SK-N-SH (cell line): ENCODE measurements at regions not wholly inside any gene's neighbourhood (a gene's known extent, or its start where the extent isn't known, plus 50 kb on each side); places are given as distances from the start of the nearest gene placed in this dataset.

Source experiments
- EZH2phosphoT487 ChIP-seq: fragments of 200-600 bp; sonication (generic); IDR thresholded peaks from 2 replicates; pipeline ENCODE4 v1.6.1; 2017; ENCODE audit warnings: low read depth, mixed run types, mild to moderate bottlenecking, antibody characterized with exemption, moderate library complexity, borderline replicate concordance
- FOXJ3 ChIP-seq: sonication (generic); formaldehyde crosslinking; IDR thresholded peaks from 2 replicates; pipeline ENCODE4 v1.5.1; 2020; ENCODE audit warnings: mild to moderate bottlenecking, missing genetic modification reagents
- GATA2 ChIP-seq: sonication (generic); formaldehyde crosslinking; IDR thresholded peaks from 2 replicates; pipeline ENCODE4 v1.5.0; 2020; ENCODE audit warnings: mild to moderate bottlenecking, missing genetic modification reagents
- JUND ChIP-seq: IDR thresholded peaks from 2 replicates; pipeline ENCODE4 v1.4.0; 2012
- RAD21 ChIP-seq: IDR thresholded peaks from 2 replicates; pipeline ENCODE4 v1.6.1; 2012; ENCODE audit warnings: mild to moderate bottlenecking, low read length
- SIN3A ChIP-seq: IDR thresholded peaks from 2 replicates; pipeline ENCODE4 v1.6.1; 2012; ENCODE audit warnings: low read depth, mild to moderate bottlenecking, low read length, moderate library complexity, borderline replicate concordance
- TAF1 ChIP-seq: IDR thresholded peaks from 2 replicates; pipeline ENCODE4 v1.6.1; 2012; ENCODE audit warnings: low read depth, mild to moderate bottlenecking, low read length, moderate library complexity, borderline replicate concordance
- TCF12 ChIP-seq: IDR thresholded peaks from 2 replicates; pipeline ENCODE4 v1.4.0; 2012
- YY1 ChIP-seq: IDR thresholded peaks from 2 replicates; pipeline ENCODE4 v1.4.0; 2012; ENCODE audit warnings: low read depth, mild to moderate bottlenecking
- TF ChIP-seq, protein P1 (sequence below): fragments of 200-600 bp; sonication (generic); IDR thresholded peaks from 2 replicates; pipeline ENCODE4 v1.6.1; 2017; ENCODE audit warnings: antibody characterized with exemption, mild to moderate bottlenecking, moderate library complexity
- TF ChIP-seq, protein P2 (sequence below): fragments of 150-350 bp; IDR thresholded peaks from 2 replicates; pipeline ENCODE4 v1.6.1; 2017; ENCODE audit warnings: antibody characterized with exemption, low read length, low read depth, borderline replicate concordance

- TF ChIP-seq, protein P1, sequence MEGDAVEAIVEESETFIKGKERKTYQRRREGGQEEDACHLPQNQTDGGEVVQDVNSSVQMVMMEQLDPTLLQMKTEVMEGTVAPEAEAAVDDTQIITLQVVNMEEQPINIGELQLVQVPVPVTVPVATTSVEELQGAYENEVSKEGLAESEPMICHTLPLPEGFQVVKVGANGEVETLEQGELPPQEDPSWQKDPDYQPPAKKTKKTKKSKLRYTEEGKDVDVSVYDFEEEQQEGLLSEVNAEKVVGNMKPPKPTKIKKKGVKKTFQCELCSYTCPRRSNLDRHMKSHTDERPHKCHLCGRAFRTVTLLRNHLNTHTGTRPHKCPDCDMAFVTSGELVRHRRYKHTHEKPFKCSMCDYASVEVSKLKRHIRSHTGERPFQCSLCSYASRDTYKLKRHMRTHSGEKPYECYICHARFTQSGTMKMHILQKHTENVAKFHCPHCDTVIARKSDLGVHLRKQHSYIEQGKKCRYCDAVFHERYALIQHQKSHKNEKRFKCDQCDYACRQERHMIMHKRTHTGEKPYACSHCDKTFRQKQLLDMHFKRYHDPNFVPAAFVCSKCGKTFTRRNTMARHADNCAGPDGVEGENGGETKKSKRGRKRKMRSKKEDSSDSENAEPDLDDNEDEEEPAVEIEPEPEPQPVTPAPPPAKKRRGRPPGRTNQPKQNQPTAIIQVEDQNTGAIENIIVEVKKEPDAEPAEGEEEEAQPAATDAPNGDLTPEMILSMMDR = no peak
- TF ChIP-seq TCF12 = no peak; the same call in 1 of the 2 replicates
- TF ChIP-seq EZH2phosphoT487 = no peak
- TF ChIP-seq JUND = peak; percentile 30; the same call in 1 of the 2 replicates
- no peak for TF ChIP-seq GATA2 (CRISPR knock-in tag)
- TF ChIP-seq, protein P2, sequence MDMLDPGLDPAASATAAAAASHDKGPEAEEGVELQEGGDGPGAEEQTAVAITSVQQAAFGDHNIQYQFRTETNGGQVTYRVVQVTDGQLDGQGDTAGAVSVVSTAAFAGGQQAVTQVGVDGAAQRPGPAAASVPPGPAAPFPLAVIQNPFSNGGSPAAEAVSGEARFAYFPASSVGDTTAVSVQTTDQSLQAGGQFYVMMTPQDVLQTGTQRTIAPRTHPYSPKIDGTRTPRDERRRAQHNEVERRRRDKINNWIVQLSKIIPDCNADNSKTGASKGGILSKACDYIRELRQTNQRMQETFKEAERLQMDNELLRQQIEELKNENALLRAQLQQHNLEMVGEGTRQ = no peak
- no peak for TF ChIP-seq RAD21
- TF ChIP-seq SIN3A = no peak
- TF ChIP-seq TAF1 = no peak
- no peak for TF ChIP-seq YY1
- TF ChIP-seq FOXJ3 = no peak
Measured at GRCh38 chr2:37588316-37588777, 83.1 kb downstream of the CDC42EP3 start.
